HG03039 (cell line): ENCODE measurements at regions not wholly inside any gene's neighbourhood (a gene's known extent, or its start where the extent isn't known, plus 50 kb on each side); places are given as distances from the start of the nearest gene placed in this dataset.
"Not testable (repeated sequence)": the region's sequence is repeated elsewhere in the genome, so short reads cannot be mapped to it uniquely, and the experiment has no call there.

Experiments
- ATAC-seq: cut with Tn5 transposase; IDR thresholded peaks from one replicate; pipeline ENCODE4 v1.9.1; 2021; ENCODE audit warnings: mild to moderate bottlenecking, moderate library complexity; ENCODE audit not compliant: unreplicated experiment

DNA sequence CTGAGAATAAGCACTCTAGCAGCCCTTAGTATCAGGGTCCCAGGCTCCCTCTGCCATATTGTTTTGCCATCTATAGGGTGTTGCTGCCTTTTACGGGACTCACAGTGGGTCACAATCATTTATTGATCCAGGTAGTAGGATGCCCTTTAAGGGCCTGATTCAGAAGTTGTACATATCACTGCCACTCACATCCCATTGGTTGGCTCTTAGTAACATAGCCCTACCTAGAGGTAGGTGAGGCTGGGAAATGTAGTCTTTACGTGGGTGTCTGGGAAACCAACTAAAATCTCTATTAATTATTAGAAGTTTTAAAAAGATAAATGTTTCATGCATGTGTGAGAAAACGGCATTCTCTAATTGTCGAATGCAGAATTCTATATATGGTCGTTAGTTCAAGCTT, 78.8 kb upstream of the ATP5PO start:
- ATAC-seq, result no peak

DNA sequence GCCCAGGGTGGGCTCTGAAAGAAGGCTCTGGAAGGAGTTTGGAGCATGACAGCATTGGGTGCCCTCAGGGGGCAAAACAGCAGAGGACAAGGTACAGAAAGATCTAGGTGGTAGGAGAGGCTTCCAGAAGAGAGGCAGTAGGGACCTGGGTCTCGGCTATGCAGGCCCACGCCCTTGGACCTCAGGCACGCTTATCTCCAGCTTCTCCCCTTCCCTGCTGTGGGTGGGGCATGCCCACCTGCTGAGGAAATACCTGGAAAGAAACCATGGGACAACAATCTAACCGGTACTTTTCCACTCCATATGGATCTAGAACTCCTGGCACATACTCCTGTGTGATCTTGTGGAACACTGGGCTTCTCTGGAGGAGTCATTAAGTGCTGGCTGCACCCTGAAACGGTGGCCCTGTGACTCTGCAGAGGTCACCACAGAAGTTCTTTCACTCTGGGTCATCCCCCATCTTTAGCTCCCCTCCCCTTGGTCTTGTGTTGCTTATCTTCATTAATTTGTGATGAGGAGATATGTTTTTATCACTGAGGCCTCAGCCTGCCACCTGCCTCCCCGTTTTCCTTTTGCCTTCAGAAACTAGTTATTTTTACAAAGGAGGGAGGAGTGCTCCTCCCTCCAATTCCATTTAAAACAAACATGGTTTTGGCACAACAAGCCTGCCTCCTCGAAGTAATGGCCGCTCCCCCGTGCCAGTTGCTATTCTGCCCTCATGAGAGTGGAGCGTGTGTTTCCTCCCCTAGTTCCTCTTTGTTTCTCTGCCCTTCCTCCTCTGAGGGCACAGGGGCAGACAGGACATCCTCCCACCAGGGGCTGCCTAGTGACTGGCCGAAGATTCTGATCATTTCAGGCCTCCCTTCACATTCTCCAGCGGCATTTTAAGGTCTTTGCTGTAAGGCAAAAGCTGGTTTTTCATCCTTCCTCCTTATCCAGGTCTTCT, 78.0 kb upstream of the ATP5PO start:
- ATAC-seq, result no peak

DNA sequence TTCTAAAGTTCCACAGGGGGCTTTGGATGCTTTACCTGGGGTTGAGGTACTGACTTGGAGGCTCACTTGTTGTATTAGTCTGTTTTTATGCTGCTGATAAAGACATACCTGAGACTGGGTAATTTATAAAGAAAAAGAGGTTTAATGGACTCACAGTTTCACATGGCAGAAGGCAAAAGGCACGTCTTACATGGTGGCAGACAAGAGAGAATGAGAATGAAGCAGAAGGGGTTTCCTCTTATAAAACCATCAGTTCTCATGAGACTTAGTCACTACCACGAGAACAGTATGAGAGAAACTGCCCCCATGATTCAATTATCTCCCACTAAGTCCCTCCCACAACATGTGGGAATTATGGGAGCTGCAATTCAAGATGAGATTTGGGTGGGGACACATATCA, 76.8 kb upstream of the ATP5PO start:
- not testable (repeated sequence) for ATAC-seq

DNA sequence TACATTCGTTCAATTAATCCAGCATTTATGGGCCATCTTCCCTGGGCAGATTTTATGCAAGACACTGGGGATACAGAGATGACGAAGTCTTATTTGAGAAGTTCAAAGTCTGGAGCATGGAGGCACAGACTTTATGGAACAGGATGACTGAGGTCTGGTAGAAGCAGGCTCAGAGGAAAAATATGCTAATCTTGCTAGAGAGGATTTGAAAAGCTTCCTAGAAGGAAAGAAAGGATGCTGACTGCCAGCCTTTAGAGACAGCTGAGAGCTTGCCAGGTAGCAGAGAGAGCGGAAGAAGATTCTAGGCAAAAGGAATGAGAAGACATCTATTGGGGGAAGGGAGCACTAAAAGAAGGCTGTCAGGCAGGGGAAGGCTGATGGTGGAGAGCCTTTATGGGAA, 75.5 kb upstream of the ATP5PO start:
- ATAC-seq, result no peak

DNA sequence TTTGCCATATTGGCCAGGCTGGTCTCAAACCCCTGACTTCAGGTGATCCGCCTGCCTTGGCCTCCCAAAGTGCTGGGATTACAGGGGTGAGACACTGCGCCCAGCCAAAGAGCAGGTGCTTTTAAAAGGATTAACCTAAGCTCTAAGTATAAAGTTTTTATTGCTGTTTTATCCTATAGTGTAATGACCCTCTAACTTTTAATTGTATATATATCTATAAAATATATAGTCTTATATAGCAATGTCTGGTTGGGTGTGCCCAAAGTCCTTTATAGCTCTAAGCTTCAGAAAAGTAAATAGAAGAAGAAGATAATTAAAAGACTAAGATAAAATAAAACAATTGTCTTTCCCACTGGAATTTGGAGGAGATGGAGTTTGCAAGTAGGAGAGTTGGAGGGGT, 73.8 kb upstream of the ATP5PO start:
- no peak for ATAC-seq

DNA sequence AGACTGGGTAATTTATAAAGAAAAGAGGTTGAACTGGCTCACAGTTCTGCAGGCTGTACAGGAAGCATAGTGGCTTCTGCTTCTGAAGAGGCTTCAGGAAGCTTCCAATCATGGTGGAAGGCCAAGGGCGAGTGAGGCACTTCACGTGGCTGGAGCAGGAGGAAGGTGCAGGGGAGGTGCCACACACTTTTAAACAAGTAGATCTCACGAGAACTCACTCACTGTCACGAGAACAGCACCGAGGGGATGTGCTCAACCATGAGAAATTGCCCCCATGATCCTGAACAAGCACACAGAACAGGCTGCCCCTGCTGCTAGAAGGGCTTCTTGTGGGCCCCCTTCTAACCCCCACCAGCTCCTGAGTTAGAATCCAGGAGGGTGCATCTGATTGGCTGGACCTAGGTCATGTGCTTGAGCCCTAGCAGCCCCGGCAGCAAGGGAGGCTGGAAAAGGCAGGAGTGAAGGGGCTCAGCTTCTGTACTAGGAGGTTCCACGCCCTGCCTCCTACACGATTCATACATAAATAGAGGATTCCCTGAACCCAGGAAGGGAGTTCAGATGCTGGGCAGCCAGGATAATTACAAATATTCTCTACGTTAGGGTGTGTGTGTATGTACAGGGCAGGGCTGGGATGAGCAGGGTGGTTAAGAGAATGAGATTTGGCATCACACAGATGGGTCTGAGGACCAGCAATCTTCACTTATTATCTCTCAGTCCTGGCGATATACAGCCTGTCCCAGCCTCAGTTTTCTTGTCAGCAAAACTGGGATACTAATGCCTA, 72.8 kb upstream of the ATP5PO start:
- ATAC-seq, result no peak

DNA sequence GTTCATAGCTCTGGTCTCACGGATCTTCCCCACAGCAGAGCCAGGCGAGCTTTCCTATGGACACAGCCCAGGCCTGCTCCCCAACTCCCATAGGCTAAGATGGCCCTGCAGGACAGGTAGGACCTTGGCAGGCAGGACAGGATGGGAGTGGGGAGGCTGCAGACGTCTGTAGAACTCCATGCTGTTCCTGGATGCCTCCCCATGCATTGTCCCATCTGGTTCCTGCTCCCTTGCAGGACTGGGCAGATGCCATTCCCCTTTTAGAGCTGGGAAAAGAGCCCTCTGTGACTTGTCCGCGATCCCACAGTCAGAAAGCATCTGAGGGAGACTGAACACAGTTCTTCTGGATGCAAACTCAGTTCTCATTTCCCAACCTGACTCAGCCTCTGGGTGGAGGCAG, 71.9 kb upstream of the ATP5PO start:
- ATAC-seq, result no peak

DNA sequence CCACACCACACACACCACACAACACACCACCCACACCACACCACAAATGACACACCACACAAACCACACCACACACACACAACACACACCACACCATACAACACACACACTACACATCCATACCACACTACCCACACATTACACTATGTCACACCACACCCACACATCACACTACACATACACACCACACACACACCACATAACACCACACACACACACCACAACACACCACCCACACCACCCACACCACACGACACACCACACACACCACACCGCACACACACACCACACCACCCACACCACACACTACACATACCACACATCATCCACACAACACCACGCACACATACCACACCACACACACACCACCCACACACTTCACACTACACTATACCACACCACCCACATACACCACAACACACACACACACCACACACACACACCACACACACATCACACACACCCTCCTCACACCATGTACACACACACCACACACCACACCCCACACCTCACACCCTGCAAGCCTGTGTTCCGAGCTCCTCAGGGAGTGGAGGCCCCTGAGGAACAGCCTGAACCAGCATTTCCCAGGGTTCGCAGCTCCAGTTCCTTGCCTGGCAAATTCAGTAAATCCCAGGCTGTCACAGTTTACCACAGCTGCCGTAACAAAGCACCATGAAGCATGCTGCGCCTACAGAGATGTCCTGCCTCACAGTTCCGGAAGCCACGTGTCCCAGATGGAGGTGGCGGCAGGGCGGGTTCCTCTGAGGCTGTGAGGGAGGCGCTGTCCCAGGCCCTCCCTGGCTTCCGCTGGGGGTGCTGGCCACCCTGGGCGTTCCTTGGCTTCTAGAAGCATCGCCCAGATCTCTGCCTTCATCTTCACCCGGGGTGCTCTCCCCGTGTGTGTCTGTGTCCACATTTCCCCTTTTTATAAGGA, 69.8 kb upstream of the ATP5PO start:
- no peak for ATAC-seq

DNA sequence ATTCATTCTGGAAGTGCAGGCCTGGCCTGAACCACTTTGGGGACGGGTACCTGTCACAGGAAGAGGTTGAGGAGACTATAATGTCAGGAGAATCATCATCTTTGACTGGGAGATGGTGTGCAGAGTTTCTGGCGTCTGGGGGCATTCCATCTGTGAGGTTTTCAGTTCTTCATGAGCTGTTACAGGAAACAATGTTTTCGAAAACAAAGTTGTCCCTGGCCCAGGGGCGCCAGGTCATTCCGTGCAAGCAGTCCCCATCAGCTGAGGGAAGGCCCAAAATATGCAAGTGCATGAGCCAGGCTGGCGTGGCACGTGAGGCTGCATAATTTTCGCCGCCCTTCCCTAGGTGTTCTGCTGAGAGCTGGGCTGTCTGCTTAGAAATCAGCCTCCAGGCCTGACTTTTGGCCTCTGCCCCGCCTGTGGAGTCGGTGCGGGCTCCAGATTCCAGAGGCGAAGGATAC, 68.4 kb upstream of the ATP5PO start:
- no peak for ATAC-seq

DNA sequence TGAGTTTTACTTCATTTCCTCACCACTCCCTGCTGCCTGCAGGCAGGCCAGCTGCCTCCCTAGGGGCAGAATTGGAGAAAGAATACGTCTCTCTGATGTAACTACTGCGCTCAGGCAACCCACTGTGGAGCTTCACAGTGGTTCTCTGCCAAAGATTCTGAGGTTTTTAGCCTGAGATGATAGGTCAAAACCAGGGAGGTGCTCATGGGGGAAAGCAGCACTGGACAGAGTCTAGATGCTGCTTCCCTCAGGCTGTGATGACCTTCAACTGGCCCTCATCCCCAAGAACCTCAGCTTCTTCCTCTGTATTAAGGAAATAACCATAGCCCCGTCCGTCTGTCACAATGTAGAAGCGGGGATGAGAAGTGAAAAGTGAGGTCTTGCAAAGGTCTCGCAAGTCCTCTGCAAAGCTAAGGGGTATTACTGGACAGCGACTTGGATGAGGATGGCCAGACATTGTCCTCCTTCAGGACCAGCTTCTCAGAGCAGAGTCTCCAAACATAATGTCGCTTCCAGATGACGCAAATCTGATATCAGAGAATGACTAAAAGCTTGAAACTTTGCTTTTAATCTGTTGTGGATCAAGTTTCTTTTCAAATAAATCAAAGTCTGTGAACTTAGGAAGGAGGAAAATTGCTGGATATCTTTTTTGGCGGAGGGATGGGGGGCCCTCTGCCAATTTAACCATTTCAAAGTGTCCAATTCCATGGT, 65.9 kb upstream of the ATP5PO start:
- no peak for ATAC-seq

DNA sequence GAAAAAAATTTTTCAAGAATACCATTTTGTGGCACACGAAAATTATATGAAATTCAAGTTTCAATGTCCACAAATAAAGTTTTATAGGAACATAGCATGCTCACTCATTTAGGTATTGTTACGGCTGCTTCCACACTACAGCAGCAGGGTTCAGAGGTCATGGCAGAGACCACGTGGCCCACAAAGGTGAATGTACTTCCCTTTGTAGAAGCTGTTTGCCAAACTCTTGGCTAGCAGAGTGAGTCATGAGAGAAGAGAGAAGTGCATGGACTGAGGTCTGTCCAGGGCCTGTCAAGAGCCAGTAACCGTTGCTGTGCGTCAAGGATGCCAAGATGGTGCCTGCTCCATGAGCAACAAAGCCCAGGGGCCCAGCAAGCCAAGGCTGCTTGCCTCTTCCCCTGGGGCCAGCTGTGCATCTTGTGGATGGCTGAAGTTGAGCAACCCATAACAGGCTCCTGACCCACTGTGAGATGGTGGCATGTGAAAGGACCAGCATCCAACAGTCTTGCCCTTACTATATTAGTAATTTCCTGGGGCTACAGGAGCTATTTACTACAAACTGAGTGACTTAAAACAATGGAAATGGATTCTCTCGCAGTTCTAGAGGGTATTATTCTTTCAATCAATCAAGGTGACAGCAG, 64.8 kb upstream of the ATP5PO start:
- no peak for ATAC-seq

DNA sequence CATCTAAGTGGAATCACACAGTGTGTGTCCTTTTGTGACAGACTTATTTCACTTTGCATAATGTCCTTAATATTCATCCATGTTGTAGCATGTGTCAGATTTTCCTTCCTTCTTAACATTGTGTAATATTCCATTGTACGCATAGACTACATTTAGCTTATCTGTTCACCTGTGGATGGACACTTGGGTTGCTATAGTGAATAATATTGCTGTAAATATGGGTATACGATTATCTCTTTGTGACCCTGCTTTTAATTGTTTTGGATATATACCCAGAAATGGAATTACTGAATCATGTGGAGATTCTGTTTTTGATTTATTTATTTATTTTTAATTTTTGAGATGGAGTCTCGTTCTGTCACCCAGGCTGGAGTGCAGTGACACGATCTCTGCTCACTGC, 63.0 kb upstream of the ATP5PO start:
- no peak for ATAC-seq

DNA sequence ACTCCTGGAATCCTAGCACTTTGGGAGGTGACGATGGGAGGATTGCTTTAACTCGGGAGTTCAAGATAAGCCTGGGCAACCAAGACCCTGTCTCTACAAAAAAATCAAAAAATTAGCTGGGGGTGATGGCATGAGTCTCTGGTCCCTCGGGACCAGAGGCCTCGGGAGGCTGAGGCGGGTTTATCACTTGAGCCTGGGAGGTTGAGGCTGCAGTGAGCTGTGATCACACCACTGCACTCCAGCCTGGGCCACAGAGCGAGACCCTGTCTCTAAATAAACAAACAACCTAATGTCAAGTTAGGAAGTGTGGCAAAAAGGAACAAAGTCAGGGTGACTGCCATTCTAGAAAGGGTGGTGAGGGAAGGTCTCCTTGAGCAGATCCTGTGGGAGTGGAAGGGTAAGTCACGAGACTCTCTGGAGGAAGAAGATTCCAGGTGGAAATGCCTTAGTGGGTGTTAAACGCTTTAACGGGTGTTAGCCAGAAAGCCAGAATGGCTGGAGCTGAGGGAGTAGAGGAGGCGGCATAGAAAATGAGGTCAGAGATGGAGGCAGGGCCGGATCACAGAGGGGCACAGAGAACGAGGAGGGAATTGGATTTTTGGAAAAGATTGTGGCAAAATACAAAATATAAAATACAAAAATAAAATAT, 62.2 kb upstream of the ATP5PO start:
- ATAC-seq, result no peak

DNA sequence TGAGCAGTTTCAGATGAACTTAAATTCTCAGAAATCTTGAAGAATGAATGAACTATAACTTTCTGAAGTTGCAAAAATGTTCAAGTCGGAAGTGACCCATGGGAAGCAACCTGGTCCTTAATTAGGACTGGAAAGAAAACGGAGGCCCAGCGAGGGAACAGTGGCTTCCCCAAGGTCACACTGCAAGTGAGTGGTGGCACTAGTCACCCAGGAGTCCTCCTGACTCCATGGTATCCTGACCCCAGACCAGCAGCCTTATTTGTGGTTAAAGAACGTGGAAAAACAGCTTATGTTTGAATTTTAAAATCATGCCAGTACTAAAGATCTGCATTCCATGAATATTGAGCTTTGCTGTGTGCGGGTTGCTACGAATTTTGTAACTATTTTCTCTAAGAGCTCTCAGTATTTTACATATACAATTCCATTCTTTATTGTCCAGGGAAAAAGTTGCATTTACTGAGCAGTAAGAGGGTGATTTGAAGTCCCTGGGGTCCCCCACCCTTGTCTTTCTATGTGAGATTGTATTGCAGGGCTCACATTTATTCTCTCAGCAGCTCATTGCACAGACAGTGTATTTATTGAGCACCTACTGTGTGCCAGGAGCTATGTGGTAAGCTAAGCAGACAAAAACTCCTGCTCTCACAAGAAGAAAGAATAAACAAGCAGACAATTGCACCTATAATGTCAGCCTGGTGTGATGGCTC, 61.6 kb upstream of the ATP5PO start:
- ATAC-seq, result no peak

DNA sequence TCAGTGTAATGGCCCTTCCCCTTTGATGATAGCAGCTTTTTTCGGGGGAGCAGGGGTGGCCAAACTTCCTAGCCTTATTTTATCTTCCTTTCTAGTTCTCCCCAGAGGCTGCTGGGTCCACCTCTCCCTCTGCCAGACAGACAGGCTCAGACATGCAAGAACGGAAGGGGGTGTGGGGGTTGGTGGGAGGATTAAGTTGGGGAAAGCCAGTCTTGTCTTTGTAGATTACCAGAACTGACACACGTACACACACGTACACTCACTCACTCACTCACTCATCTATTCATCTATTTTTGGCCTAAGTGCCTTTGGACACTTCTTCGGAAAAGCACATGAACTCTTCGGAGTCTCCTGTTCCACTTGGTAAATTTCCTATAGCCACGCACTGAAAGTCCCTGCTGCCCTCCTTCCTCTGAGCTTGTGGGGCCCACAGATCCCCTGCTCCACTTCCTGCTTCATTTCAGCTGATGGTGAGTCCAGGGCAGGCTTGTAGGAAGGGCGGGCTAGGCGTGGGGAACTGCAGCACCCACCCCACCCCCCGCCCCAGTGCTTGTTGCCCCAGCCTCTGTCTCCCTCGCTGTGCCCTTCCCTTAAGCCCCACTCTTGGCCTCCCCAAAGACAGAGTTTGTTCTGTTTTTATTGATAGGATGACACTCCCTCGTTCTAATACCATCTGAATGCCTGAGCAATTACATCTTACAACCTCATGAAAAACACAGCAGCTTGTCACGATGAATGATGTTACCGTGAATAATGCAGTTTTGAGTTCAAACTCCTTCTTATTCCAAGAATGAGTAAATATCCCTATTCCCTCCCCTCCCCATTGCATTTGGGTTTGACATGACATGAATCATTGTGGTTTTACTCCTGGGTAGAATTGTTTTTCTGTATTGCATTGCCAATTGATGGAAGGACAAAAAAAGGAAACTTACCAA, 60.7 kb upstream of the ATP5PO start:
- ATAC-seq, result peak; percentile 38

DNA sequence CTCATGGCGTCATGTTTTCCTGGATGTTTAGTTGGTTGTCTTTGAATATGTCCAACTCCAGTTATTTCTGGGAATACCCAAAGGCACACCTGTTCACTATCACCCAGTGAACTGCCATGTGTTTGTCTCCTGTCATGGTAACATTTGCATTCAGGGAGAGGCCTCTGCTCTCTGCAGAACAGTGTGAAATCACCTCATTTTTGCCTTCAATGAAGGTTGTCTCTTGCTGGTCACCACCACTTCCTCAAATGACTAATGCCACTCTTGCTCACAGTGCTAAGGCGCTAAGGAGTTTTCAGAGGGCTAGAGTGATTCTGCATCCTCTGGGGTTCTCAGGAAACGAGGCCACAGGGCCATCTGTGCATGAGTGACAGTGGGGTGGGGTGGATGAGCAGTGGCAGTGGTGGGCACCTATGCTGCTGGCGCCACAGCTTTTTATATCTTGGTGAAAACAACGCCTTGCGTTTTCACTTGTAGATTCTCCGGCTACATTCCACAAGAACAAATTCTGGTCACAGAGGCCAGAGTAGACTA, 60.0 kb upstream of the ATP5PO start:
- ATAC-seq, result peak; percentile 72
